GM10248 (cell line): ENCODE measurements at regions not wholly inside any gene's neighbourhood (a gene's known extent, or its start where the extent isn't known, plus 50 kb on each side); places are given as distances from the start of the nearest gene placed in this dataset.
"Not testable (repeated sequence)": the region's sequence is repeated elsewhere in the genome, so short reads cannot be mapped to it uniquely, and the experiment has no call there.

Source experiments
- CTCF ChIA-PET: fragments of 300-600 bp; sonication (Branson Sonifier 250); formaldehyde crosslinking; extraction: SDS; loops from one replicate; lab custom pipeline; 2021; ENCODE audit warnings: antibody characterized with exemption; lab: Yijun Ruan, JAX
- POLR2A ChIA-PET: fragments of 350-650 bp; sonication (Branson Sonifier 250); formaldehyde crosslinking; extraction: SDS; loops from one replicate; lab custom pipeline; 2020; ENCODE audit warnings: antibody characterized with exemption; lab: Yijun Ruan, JAX
- DNase-seq: peaks from one replicate; pipeline ENCODE4 v3.0.0; 2012; ENCODE audit errors: extremely low spot score
- CTCF ChIP-seq: IDR thresholded peaks from 2 replicates; pipeline ENCODE4 v1.5.1; 2012; ENCODE audit warnings: mild to moderate bottlenecking, low read depth; ENCODE audit errors: extremely low read depth, missing control alignments, control extremely low read depth

GRCh38 chr10:90288391-90288933 lies 569.4 kb downstream of the HTR7 start:
- no peak for DNase-seq
- POLR2A ChIA-PET: no interaction called here
- CTCF ChIA-PET: interaction anchor here (1.3 to 1.5 kb wide), 2 partner anchors 16 to 149 kb away, joined by 3 to 4 read pairs; no protein-coding TSS in a partner anchor
- no peak for TF ChIP-seq CTCF

- ChIA-PET CTCF (no interaction called here), POLR2A (no interaction called here)
- peak; percentile 13 for DNase-seq
- TF ChIP-seq CTCF: no peak
Observed at GRCh38 chr10:90289037-90289436, 568.8 kb downstream of the HTR7 start.

- DNase-seq: no peak
- POLR2A ChIA-PET: no interaction called here
- TF ChIP-seq CTCF: no peak
- CTCF ChIA-PET: no interaction called here
Observed at GRCh38 chr10:90293616-90294015, 564.2 kb downstream of the HTR7 start.

- POLR2A ChIA-PET, DNase-seq, CTCF ChIA-PET: not testable (repeated sequence)
Observed at GRCh38 chr10:90294821-90295540, 562.9 kb downstream of the HTR7 start.

- POLR2A ChIA-PET, DNase-seq, CTCF ChIA-PET: not testable (repeated sequence)
Observed at GRCh38 chr10:90302031-90302430, 555.8 kb downstream of the HTR7 start.

GRCh38 chr10:90302758-90303481 lies 554.9 kb downstream of the HTR7 start:
- CTCF ChIA-PET: interaction anchor here (1.2 to 1.7 kb wide), 2 partner anchors 10 to 15 kb away, joined by 4 to 5 read pairs; no protein-coding TSS in a partner anchor
- DNase-seq: no peak
- no peak for TF ChIP-seq CTCF
- POLR2A ChIA-PET: no interaction called here

GRCh38 chr10:90304533-90304932 lies 553.3 kb downstream of the HTR7 start:
- CTCF ChIA-PET: interaction anchor here (1.2 to 1.7 kb wide), 2 partner anchors 8 to 16 kb away, joined by 4 to 5 read pairs; no protein-coding TSS in a partner anchor

More at GRCh38 chr10:90304533-90304932, 553.3 kb downstream of the HTR7 start:
- POLR2A ChIA-PET: no interaction called here
- TF ChIP-seq CTCF: no peak
- no peak for DNase-seq
